NCI-H2227 treated with DMSO at 0.1 percent for 48 hours (cell line): ENCODE measurements at regions not wholly inside any gene's neighbourhood (a gene's known extent, or its start where the extent isn't known, plus 50 kb on each side); places are given as distances from the start of the nearest gene placed in this dataset.

Experiments used
- DNase-seq: peaks from one replicate; lab custom pipeline; 2025; lab: John Stamatoyannopoulos, UW

GRCh38 chr18:78882585-78882984 is 97.0 kb upstream of the SALL3 start:
- DNase-seq, result no peak

- no peak for DNase-seq
Observed at GRCh38 chr18:78883501-78883900, 96.1 kb upstream of the SALL3 start.

- no peak for DNase-seq
Observed at GRCh38 chr18:78884502-78884901, 95.1 kb upstream of the SALL3 start.

- DNase-seq, result no peak
Observed at GRCh38 chr18:78889250-78889649, 90.4 kb upstream of the SALL3 start.

GRCh38 chr18:78890388-78890787 is 89.2 kb upstream of the SALL3 start:
- DNase-seq, result no peak

- no peak for DNase-seq
Observed at GRCh38 chr18:78891185-78891762, 88.3 kb upstream of the SALL3 start.

GRCh38 chr18:78892177-78892576 is 87.4 kb upstream of the SALL3 start:
- no peak for DNase-seq

- no peak for DNase-seq
Observed at GRCh38 chr18:78892721-78893120, 86.9 kb upstream of the SALL3 start.

GRCh38 chr18:78893281-78894032 is 86.2 kb upstream of the SALL3 start:
- DNase-seq, result no peak

- no peak for DNase-seq
Observed at GRCh38 chr18:78894033-78894305, 85.6 kb upstream of the SALL3 start.

- DNase-seq, result no peak
Observed at GRCh38 chr18:78895207-78896001, 84.2 kb upstream of the SALL3 start.

- DNase-seq, result no peak
Observed at GRCh38 chr18:78896111-78896905, 83.3 kb upstream of the SALL3 start.

- DNase-seq, result no peak
Observed at GRCh38 chr18:78898066-78898465, 81.6 kb upstream of the SALL3 start.

- DNase-seq, result no peak
Observed at GRCh38 chr18:78898635-78899034, 81.0 kb upstream of the SALL3 start.

GRCh38 chr18:78899241-78899640 is 80.4 kb upstream of the SALL3 start:
- no peak for DNase-seq

GRCh38 chr18:78900938-78901909 is 78.4 kb upstream of the SALL3 start:
- DNase-seq, result no peak

GRCh38 chr18:78901923-78902794 is 77.5 kb upstream of the SALL3 start:
- DNase-seq, result no peak

- no peak for DNase-seq
Observed at GRCh38 chr18:78902795-78903435, 76.7 kb upstream of the SALL3 start.

GRCh38 chr18:78903436-78904178 is 76.0 kb upstream of the SALL3 start:
- DNase-seq, result no peak
